Right ventricle myocardium inferior (tissue), 1 donor: ENCODE measurements at regions not wholly inside any gene's neighbourhood (a gene's known extent, or its start where the extent isn't known, plus 50 kb on each side); places are given as distances from the start of the nearest gene placed in this dataset.
"Not testable (repeated sequence)": the region's sequence is repeated elsewhere in the genome, so short reads cannot be mapped to it uniquely, and the experiment has no call there.

ENCODE experiments used
- ATAC-seq: fragments of 200-7000 bp; cut with Tn5 transposase; one replicate; pipeline ENCODE4 v1.9.1; 2020; ENCODE audit warnings: mild to moderate bottlenecking, moderate library complexity
- DNase-seq: peaks from one replicate; pipeline ENCODE4 v3.0.0; 2021; ENCODE audit errors: missing footprints
- intact Hi-C: fragments of 100-400 bp; cut with DNase I; formaldehyde crosslinking; loops from one replicate; pipeline ENCODE4 v1.11.0; 2022
- donor health status: DM: no; HTN: yes; CAD: no; lungs with severe emphysema.

DNA sequence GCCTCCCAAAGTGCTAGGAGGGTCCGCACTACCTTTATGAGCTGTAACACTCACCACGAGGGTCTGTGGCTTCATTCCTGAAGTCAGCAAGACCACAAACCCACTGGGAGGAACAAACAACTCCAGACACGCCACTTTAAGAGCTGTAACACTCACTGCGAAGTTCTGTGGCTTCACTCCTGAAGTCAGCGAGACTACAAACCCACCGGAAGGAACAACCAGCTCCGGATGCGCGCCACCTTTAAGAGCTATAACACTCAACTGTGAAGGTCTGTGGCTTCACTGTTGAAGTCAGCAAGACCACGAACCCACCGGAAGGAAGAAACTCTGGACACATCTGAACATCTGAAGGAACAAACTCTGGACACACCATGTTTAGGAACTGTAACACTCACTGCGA lies 152.1 kb upstream of the IL15 start:
- ATAC-seq, intact Hi-C loops, DNase-seq: not testable (repeated sequence)

DNA sequence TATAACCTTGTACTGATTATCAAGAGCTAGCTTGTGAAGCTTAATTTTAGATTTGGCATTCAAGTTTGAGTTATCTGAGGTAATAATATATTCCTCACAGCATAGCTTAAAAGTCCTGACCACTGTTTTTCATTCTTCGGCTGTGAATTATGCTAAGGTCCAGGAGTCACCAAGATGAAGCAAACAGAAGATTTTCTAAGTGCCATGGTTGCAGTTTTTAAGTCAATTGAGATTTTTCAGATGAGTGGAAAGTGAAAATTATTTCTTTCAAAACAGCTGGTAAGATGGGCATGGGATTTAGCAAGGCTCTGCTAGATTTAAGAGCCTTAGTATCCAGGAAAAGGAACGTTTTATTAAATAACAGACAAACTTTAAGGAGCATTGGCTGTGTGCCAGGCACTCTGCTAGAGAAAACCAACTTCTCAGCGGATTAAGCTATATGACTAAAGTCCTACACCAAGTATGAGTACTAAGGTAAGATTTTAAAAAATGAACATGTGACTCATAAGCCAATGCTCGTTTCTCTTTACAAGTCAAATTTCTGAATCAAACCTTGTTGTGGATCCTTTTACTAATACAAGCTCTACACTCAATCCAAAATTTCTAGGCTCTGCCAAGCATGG lies 149.9 kb upstream of the IL15 start:
- intact Hi-C loops = no loop called here
- no peak for ATAC-seq
- DNase-seq = no peak

DNA sequence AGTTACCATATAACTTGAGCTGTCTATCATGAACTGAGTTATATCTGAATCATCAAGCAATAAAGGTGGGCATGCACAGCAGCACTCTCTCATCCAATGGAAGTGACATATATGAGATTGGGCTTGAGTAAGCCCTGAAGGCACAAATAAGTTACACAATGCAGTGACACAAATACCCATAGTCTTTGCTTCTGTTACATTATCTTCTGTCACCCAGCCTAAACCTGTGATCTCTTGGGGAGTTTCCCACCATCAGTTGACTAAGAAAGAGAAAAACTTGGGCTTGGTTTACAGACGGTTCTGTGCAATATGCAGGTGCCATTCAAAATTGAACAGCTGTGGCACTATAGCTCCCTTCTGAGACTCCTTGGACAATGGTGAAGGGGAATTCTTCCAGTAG lies 138.8 kb upstream of the IL15 start:
- DNase-seq (no peak), ATAC-seq (no peak)
- intact Hi-C loops = no loop called here

DNA sequence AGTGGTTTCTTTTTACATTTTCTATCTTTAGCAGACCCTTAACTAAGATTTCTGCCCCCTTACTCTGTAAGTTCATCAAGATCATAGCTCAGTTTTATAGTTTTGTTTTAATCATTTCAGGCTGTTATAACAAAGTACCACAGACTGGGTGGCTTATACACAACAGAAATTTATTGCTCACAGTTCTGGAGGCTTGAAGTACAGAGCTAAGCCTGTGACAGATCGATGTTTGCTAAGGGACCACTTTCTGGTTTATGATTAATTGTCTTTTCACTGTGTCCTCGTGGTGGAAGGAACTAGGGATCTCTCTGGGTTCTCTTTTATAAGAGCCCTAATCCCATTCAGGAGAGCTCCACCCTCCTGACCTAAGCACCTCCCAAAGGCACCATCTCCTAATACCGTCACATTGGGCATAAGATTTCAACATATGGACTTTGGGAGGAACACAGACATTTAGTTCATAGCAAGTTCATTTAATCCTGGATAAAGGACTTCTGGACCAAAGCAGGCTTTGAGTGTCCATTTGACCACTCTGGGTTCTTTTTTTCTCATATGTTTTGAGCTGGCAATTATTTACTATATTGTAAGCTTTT lies 137.0 kb upstream of the IL15 start:
- no peak for DNase-seq
- no peak for ATAC-seq
- intact Hi-C loops = no loop called here

DNA sequence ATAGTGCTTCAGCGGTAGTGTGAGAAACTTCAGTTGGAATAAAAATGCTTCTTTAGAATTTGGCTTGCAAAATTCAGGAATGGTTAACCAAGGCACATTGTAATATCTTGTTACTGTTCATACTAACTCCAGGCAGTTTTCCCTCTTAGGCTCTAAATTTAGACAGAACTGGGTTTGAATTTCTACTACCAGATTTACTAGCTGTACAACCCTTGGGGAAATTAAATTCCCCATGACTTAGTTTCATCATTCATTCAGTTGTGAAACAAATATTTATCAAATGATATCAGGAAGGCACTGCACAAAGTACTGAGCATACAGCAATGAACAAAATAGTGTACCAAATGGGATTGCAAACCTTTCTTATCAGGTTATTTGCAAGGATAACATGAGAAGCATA lies 135.0 kb upstream of the IL15 start:
- intact Hi-C loops = no loop called here
- no peak for DNase-seq
- ATAC-seq = peak; percentile 39

DNA sequence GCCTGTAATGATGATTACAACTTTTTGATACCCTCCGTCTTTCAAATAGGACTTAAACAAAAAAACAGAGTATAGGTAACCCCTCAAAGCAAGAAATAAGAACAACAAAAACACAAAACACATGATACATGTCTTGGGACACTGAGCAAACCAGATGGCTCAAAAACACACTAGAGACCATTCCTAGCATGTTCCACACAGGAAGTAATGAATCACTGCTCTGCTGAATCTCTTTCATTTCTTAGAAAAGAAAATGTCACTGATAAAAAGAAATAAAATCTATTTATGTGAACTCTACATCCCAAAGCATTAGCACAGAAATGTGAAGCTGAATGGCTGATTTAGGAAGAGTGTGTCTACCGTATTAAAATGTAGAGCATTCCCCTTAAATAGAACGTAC lies 134.5 kb upstream of the IL15 start:
- DNase-seq = no peak
- peak; percentile 28 for ATAC-seq
- intact Hi-C loops = no loop called here

DNA sequence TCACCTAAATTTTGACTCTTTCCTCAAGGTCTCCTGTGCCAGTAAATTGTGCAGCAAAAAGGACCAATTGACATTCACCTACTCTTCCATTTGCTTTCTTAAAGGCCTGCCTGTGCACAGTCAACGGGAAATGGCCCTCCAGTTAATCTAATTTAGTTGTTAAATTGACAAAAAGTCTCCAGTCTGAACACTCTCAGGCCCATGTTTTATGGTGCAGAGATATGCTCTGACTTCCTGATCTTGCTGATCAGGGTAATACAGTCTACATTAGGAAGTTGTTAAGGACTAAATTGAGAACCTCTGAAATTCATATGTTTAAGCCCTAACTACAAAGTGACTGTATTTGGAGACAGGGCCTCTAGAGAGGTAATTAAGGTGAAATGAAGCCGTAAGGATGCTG lies 133.6 kb upstream of the IL15 start:
- intact Hi-C loops = no loop called here
- DNase-seq (no peak), ATAC-seq (no peak)

DNA sequence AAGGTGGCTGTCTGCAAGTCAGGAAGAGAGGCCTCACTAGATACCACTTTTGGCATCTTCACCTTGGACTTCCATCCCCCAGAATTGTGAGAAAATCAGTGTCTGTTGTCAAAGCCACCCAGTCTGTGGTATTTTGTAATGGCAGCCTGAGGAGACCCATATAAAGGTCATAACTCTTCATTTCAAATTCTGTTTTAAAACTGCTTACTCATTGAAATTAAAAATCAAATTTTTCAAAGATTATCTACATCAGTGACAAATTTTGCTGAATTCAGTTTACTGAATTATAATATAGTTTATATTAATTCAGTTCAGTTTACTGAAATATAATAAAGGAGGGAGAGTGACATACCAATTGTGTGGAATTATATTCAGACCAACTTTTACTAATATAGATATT lies 133.1 kb upstream of the IL15 start:
- no peak for ATAC-seq
- intact Hi-C loops = no loop called here
- no peak for DNase-seq

DNA sequence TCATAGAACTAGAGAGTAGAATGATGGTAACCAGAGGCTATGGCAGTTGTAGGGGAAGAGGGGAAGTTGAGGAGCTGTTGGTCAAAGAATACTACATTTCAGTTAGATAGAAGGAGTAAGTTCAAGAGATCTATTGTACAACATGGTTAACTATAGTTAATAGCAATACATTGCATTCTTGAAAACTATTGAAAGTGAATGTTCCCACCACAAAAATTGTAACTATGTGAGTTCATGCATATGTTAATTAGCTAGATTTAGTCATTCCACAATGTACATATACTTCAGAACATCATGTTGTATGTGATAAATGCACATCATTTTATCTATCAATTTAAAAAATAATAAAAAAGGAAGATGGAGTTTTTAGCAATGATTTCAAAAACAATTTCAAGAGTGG lies 125.3 kb upstream of the IL15 start:
- no peak for ATAC-seq
- no peak for DNase-seq
- intact Hi-C loops = no loop called here

DNA sequence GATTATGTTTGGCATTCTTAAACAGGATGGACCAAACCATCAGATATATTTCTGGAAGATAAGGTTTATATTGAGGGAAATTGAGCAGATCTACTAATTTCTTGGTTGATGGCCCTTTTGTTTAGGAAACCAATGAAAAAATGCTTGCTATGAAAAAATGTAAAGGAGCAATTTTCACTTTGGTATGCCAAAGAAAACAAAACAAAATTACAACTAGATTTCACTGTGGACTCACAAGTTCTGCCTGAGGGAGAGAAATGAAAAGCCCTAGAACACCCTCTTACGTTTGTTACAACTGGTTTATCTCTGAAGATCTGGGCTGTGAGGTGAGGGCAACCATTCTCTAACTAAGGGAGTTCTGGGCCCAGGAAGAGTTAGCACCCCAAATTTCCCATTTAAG lies 122.5 kb upstream of the IL15 start:
- intact Hi-C loops = no loop called here
- DNase-seq (no peak), ATAC-seq (no peak)

DNA sequence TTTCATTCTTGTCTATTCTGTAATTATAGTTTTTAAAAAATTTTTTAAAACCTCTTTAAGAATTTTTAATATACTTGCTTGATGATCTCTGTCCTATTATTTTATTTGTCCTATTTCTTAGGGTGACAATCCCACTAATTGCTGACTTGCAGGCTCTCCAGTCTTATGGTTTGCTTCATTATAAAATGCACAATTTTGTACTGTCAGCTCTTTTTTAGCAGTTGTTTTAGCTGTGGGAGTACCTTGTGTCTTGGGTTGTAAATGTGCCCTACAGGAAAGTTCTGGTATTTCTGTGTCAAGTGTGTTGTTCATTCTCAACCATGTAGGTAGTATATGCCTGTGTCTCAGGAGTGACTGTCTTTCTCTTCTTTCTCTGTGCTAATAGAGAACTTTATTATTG lies 118.2 kb upstream of the IL15 start:
- intact Hi-C loops = no loop called here
- DNase-seq (no peak), ATAC-seq (no peak)

DNA sequence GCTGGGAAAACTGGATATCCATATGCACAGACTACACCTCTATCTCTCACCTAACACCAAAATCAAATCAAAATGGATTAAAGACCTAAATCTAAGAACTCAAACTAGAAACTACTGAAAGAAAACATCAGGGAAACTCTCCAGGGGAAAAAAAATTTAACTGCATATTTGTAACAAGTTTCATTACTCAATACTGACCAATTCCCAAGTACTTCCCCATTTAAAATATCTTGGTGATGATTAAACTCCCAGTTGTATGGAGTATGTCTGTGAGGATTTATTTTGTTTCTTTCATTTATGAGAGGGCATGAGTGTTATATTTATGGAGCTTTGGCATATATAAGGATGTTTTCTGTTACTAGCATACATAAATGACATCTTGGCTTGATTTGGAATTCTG lies 112.3 kb upstream of the IL15 start:
- intact Hi-C loops = no loop called here
- ATAC-seq = no peak

DNA sequence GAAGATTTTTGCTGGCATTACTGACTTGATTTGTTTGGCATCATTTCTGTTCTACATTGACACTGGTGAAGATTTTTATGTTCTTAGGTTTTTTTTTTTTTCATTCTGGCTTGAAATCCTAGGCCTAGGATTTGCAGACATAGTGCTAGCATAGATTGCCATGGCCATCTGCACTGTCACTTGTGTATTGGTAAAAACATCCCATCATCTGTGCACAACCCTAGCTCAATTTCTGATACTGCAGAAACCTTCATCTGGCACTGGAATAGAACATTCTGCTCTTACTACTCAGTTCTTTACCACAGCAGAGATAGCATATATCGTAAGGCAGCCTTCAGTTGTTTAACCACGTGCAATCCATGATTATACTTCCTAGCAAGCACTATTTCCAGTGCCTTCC lies 111.5 kb upstream of the IL15 start:
- DNase-seq (no peak), ATAC-seq (no peak)
- intact Hi-C loops = no loop called here

More for the DNA sequence above, 112.3 kb upstream of the IL15 start:
- DNase-seq = no peak

DNA sequence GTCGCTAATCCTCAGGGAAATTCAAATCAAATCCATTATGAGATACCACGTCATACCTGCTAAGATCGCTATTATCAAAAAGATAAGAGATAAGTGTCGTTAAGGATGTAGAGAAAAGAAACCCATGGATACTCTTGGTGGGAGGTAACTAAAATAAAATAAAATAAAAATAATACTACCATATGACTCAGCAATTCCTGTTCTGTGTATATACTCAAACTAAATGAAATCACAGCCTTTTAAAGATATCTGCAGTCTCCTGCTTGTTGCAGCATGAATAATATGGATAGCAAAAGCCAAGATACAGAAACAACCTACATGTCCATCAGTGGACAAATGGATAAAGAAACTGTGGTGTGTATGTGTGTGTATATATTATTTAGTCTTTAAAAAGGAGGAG lies 105.8 kb upstream of the IL15 start:
- ATAC-seq = no peak
- intact Hi-C loops = no loop called here

DNA sequence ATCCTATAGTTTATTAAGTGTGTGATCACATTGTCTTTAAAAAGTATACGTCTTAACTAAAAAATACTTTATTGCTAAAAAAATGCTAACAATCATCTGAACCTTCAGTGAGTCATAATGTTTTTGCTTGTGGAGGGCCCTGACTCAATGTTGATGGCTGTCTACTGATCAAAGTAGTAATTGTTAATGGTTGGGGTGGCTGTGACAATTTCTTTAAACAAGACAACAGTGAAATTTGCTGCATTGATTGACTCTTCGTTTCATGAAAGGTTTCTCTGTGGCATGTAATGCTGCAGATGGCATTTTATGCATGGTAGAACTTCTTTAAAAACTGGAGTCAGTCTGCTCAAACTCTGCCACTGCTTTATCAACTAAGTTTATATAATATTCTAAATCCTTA lies 101.4 kb upstream of the IL15 start:
- intact Hi-C loops = no loop called here

More for the DNA sequence above, 105.8 kb upstream of the IL15 start:
- no peak for DNase-seq

DNA sequence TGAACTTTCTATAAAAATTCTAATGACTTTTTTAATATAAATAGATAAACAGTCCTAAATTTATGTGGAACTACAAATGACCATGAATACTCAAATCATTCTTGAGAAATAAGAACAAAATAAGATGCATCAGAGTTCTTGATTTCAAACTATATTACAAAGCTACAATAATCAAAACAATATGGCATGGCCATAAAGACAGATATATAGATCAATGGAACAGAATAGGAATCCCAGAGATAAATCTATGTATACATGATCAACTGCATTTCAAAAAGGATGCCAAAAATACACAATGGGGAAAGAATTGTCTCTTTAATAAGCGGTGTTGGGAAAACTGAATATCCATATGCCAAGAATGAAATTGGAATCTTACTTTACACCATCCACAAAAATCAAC lies 98.4 kb upstream of the IL15 start:
- DNase-seq = no peak
- intact Hi-C loops = no loop called here
- no peak for ATAC-seq

More for the DNA sequence above, 101.4 kb upstream of the IL15 start:
- DNase-seq (no peak), ATAC-seq (no peak)

DNA sequence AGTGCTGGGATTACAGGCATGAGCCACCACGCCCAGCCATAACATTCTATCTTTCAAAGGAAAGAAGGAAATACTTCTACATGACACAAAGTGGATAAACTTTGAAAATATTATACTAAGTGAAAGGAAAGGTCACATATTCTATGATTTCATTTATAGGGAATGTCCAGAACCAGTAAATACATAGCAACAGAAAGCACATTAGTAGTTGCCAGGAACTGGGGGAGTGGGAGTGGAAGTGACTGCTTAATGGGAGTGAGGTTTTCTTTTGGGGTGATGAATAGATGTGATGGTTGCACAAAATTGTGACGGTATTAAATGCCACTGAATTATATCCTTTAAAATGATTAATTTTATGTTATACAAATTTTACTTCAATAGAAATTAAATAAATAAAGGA lies 95.7 kb upstream of the IL15 start:
- DNase-seq (no peak), ATAC-seq (no peak)
- intact Hi-C loops = no loop called here

DNA sequence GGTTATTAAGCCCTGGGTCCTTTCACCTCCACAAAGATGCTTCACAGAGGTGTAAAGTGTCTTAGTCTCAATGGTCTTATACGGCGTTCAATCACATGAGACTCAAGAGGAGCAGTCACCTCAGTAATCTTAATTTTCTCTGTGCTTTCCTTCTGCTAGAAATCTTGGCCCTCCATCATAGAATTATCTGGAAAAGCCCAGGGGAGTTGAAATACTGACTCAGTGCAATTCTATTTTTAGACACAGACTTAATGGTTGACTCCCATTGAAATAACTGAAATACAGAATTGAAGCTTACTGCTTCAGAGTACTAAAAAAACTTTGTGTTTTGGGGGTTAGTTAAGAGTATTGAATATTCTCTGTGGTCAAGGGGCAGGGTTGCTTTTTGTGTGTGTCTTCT lies 94.5 kb upstream of the IL15 start:
- DNase-seq (no peak), ATAC-seq (no peak)
- intact Hi-C loops = no loop called here

DNA sequence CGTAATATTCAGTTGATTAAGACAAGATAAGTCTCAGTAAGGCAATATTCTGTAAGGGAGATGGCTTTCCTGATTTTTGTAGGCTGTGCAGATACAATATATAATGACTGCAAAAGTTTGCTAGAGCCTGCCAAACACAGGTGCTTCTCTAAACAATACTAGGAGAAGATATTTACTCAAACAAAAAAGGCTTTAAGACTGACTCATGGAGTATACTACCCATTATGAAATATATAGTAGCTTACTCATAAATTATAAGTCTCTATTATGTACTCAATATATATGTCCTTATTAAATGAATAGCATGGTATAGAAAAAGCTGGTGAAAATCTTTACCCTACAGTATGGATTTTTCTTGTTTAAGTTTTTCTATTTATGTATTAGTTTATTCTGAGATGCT lies 93.2 kb upstream of the IL15 start:
- no peak for DNase-seq
- no peak for ATAC-seq
- intact Hi-C loops = no loop called here

DNA sequence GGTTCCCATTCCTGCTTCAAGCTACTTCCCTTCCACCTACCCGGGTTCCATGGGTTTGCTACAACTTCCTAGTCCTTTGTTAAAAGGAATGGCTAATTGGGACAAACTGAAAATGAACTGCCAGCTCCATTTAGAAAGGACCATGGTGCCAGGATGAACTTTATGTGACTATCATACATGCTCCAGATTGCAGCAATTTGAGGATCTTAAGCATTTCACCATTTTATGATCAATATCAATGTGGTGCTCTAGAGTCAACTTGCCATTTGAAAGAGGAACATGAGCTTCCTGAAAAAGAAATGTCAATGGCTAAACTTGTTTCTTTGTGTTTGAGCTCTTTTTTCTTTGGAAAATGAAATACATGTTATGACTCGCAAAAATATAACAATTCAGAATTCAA lies 92.7 kb upstream of the IL15 start:
- intact Hi-C loops = no loop called here
- no peak for DNase-seq
- ATAC-seq = no peak

DNA sequence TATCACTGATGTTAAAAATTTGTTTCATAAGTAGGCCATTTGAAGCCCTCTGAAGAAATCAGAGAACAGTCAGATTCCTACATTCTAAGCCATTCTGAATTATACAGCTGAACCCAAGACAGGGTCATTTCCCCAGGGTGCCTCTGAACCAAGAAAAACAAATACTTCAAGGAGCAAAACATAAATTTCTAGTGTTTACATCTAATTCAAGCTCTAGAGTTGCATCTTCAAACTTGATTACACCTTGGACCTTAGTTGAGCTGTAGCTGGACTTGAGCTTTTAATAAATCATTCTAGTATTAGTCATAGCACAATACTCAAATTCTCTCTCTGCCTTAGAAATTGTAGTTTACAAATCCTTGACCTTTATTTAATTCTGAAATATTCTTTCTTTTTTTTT lies 87.6 kb upstream of the IL15 start:
- ATAC-seq (no peak), DNase-seq (no peak)
- intact Hi-C loops = no loop called here
